ENCODE measurements at regions not wholly inside any gene's neighbourhood (a gene's known extent, or its start where the extent isn't known, plus 50 kb on each side); places are given as distances from the start of the nearest gene placed in this dataset.

DNA sequence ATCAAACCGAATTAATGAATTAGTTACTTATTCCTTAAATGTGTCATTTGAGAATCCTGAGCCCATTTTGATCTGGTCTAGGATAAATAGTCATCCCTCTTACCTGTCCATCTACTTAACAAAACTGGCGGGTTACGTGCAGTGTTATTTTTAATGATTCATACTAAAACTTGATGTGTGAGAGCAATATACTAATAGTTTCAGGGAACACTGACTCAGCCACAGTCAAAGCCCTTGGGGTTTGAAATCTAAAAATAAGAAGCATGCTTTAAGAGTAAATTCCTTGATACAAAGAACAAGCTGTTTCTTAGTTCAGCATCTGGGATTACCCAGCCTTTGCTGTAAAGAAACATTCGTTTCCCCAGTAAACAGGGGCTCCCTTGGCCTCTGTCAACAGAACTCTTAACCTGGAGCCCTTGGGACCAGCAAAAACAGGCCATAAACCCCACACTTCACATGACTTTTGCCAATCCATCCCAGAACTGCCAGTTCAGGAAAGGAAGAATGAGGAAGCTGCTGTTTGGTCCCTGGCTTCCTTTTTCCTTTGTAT lies 370.6 kb upstream of the IGFBP3 start:
- TF ChIP-seq SREBF2 (IDR thresholded peaks at IDR 0.05; ENCODE audit: low read length) (no peak), SREBF1 (IDR thresholded peaks at IDR 0.05; ENCODE audit: low read length) (no peak)
